ENCODE measurements at regions not wholly inside any gene's neighbourhood (a gene's known extent, or its start where the extent isn't known, plus 50 kb on each side); places are given as distances from the start of the nearest gene placed in this dataset.

GRCh38 chr5:113950186-113950585 is 411.7 kb upstream of the KCNN2 start:
- no peak overlapping the region for H3K27ac ChIP-seq

DNA sequence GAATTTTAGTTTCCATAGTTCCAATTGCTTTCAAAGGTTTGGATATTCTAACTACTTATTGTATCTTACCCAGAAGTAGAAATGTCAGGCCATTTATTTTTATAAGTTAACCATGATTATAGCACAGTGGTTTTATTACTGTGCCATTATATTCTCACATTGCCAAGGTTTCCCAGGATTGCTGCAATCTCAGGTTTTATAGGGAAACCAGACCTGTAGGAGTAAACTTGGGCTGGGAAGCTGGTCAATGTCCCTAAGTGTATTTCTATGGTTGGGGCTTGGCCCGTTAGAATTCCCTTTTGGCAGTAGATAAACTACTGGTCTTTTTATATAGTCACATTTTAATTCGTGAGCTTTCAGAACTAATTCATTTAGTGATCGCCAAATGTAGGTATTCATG is 396.6 kb upstream of the KCNN2 start:
- H3K4me3 ChIP-seq = no peak overlapping the region
- TF ChIP-seq CTCF (IDR thresholded peaks at IDR 0.05; ENCODE audit: low read depth, low read length) = no peak

More at GRCh38 chr5:113950186-113950585, 411.7 kb upstream of the KCNN2 start:
- DNase-seq (ENCODE audit: low read depth in 1 of 2, low spot score in 1 of 2) = no peak
- Histone ChIP-seq H3K9me3 (ENCODE audit: low read depth) (no peaks in the 10 kb centered on the region), H3K4me3 (no peak overlapping the region), H3K27me3 (no peaks in the 10 kb centered on the region), H3K36me3 (no peaks in the 10 kb centered on the region), H3K4me1 (ENCODE audit: low read depth) (no peaks in the 10 kb centered on the region)
- no peak for TF ChIP-seq CTCF (IDR thresholded peaks at IDR 0.05; ENCODE audit: low read depth, low read length)

DNA sequence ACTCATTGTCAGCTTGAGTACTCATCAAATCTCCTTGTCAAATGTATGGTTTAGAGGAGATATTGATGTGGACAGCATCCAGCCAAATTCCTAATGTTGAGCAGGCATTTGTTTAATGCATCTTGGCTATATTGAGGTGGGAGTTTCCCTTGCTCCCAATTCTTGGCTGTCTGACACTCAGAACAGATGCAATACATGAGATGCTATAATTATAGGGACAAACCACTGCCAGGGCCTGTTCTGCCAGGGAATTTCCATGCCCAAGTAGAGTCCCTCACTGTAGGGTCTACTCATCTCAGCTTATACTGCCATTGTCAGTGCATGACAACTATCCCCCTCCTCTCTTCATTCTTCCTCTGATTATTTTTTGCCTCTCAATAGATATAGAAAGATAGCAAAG is 392.0 kb upstream of the KCNN2 start:
- H3K9me3 ChIP-seq (ENCODE audit: low read depth) = no peaks in the 10 kb centered on the region
- TF ChIP-seq CTCF (IDR thresholded peaks at IDR 0.05; ENCODE audit: low read depth, low read length) = no peak
- H3K4me1 ChIP-seq (ENCODE audit: low read depth) = peaks cover 10% of the 10 kb centered on the region
- H3K27ac ChIP-seq = no peak overlapping the region
- H3K27me3 ChIP-seq = no peaks in the 10 kb centered on the region
- DNase-seq (ENCODE audit: low read depth in 1 of 2, low spot score in 1 of 2) = no peak
- no peak overlapping the region for H3K4me3 ChIP-seq
- no peaks in the 10 kb centered on the region for H3K36me3 ChIP-seq

More for the DNA sequence above, 396.6 kb upstream of the KCNN2 start:
- Histone ChIP-seq H3K27ac (no peak overlapping the region), H3K27me3 (no peaks in the 10 kb centered on the region), H3K4me1 (ENCODE audit: low read depth) (no peaks in the 10 kb centered on the region), H3K36me3 (no peaks in the 10 kb centered on the region), H3K9me3 (ENCODE audit: low read depth) (no peaks in the 10 kb centered on the region)
- DNase-seq (ENCODE audit: low read depth in 1 of 2, low spot score in 1 of 2) = no peak

GRCh38 chr5:113971454-113971853 is 390.4 kb upstream of the KCNN2 start:
- TF ChIP-seq CTCF (IDR thresholded peaks at IDR 0.05; ENCODE audit: low read depth, low read length) = no peak
- no peak overlapping the region for H3K27ac ChIP-seq
- H3K27me3 ChIP-seq = no peaks in the 10 kb centered on the region
- H3K4me1 ChIP-seq (ENCODE audit: low read depth) = peaks cover 10% of the 10 kb centered on the region
- DNase-seq (ENCODE audit: low read depth in 1 of 2, low spot score in 1 of 2) = no peak
- no peaks in the 10 kb centered on the region for H3K36me3 ChIP-seq
- H3K4me3 ChIP-seq = no peak overlapping the region
- H3K9me3 ChIP-seq (ENCODE audit: low read depth) = no peaks in the 10 kb centered on the region

DNA sequence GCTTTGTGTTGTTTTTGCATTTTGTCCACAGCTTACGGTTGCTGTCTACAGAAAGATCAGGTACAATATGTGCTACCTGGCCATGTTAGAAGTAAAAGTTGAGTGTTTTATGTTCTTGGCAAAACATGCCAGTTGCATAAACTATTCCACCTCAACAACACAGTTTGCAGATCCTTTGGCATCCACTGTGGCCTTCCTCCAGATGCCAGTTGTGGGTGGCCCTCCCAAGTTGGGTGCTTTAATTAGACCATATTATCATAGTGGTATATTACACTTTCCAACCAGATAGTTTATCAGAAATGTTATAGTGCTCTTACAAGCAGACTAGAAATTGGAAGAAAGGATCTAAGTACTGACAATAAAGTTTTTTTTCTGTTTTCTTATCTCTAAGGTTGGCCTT is 386.9 kb upstream of the KCNN2 start:
- TF ChIP-seq CTCF (IDR thresholded peaks at IDR 0.05; ENCODE audit: low read depth, low read length) = no peak
- Histone ChIP-seq H3K36me3 (no peaks in the 10 kb centered on the region), H3K27ac (no peak overlapping the region), H3K4me3 (no peak overlapping the region), H3K27me3 (no peaks in the 10 kb centered on the region), H3K4me1 (ENCODE audit: low read depth) (peaks cover 15% of the 10 kb centered on the region), H3K9me3 (ENCODE audit: low read depth) (no peaks in the 10 kb centered on the region)
- no peak for DNase-seq (ENCODE audit: low read depth in 1 of 2, low spot score in 1 of 2)

DNA sequence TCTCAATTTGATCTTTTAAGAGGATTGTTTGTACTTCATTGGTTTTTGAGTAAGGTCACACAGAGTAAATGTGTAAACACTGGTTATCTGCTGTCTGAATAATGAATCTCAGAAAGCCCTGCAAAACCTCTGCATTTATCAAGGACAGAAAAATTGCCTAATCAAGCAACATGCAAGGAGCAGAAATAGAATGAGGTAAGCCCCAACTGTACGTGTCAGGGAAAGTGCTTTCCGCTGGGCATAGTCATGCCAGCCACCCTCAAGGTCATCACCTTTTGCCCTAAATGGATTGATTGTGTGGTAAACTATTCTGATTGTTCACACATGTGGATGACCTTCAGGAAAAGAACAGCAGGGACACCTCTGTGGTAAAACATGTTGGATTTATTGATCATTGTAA is 376.9 kb upstream of the KCNN2 start:
- Histone ChIP-seq H3K36me3 (no peaks in the 10 kb centered on the region), H3K4me3 (no peak overlapping the region), H3K4me1 (ENCODE audit: low read depth) (peaks cover 6% of the 10 kb centered on the region), H3K27me3 (no peaks in the 10 kb centered on the region), H3K27ac (peak overlapping the region; percentile 5), H3K9me3 (ENCODE audit: low read depth) (no peaks in the 10 kb centered on the region)
- peak in 1 of 2 donors; percentile 15 for DNase-seq (ENCODE audit: low read depth in 1 of 2, low spot score in 1 of 2)
- TF ChIP-seq CTCF (IDR thresholded peaks at IDR 0.05; ENCODE audit: low read depth, low read length) = no peak
